Keratinocyte (primary cell): ENCODE measurements at regions not wholly inside any gene's neighbourhood (a gene's known extent, or its start where the extent isn't known, plus 50 kb on each side); places are given as distances from the start of the nearest gene placed in this dataset.

Experiments used
- DNase-seq: peaks from one replicate; pipeline ENCODE4 v3.0.0-alpha.2; 2011; ENCODE audit warnings: low read depth, missing footprints, low spot score
- FAIRE-seq: peaks from 2 replicates; lab custom pipeline; 2011; peaks lifted over from hg19 to GRCh38; lab: Jason Lieb, UNC
- H2AFZ ChIP-seq: 2 replicates; pipeline ENCODE4 v1.6.0; 2012; ENCODE audit warnings: low read length, control low read depth, inconsistent platforms; ENCODE audit not compliant: control insufficient read depth
- H3K27ac ChIP-seq: 2 replicates; pipeline ENCODE4 v1.5.1; 2011; ENCODE audit warnings: low read length; ENCODE audit not compliant: control insufficient read depth, insufficient read depth
- H3K27me3 ChIP-seq: 3 replicates; pipeline ENCODE4 v1.6.0; 2011; ENCODE audit warnings: low read length; ENCODE audit not compliant: control insufficient read depth, insufficient read depth; ENCODE audit errors: extremely low read depth
- H3K36me3 ChIP-seq, 2 experiments: 2 replicates in 1 of 2; 3 replicates in 1 of 2; pipeline ENCODE4 v1.5.1; 2011; ENCODE audit warnings: low read length in 2 of 2, mild to moderate bottlenecking in 1 of 2; ENCODE audit not compliant: control insufficient read depth in 2 of 2, insufficient read depth in 2 of 2; ENCODE audit errors: extremely low read depth in 1 of 2
- H3K4me1 ChIP-seq: 3 replicates; pipeline ENCODE4 v1.5.1; 2011; ENCODE audit warnings: low read length; ENCODE audit not compliant: control insufficient read depth, insufficient read depth; ENCODE audit errors: extremely low read depth
- H3K4me2 ChIP-seq: 3 replicates; pipeline ENCODE4 v1.6.0; 2011; ENCODE audit warnings: low read depth, low read length; ENCODE audit not compliant: control insufficient read depth, insufficient read depth; ENCODE audit errors: extremely low read depth
- H3K4me3 ChIP-seq, 3 experiments: fragments of 200-600 bp in 1 of 3; sonication (generic) in 1 of 3; 2 replicates in 2 of 3; 3 replicates in 1 of 3; pipeline ENCODE4 v1.5.1; 2011 to 2016; ENCODE audit warnings: low read length in 3 of 3, mild to moderate bottlenecking in 3 of 3, control low read depth in 2 of 3, inconsistent platforms in 1 of 3, low read depth in 1 of 3, mixed read lengths in 1 of 3, mixed run types in 1 of 3, moderate library complexity in 1 of 3; ENCODE audit not compliant: control insufficient read depth in 2 of 3, insufficient read depth in 2 of 3; ENCODE audit errors: extremely low read depth in 1 of 3
- H3K79me2 ChIP-seq: 2 replicates; pipeline ENCODE4 v1.6.0; 2012; ENCODE audit warnings: low read length; ENCODE audit not compliant: control insufficient read depth, insufficient read depth
- H3K9ac ChIP-seq: 3 replicates; pipeline ENCODE4 v1.6.0; 2011; ENCODE audit warnings: low read length; ENCODE audit not compliant: control insufficient read depth, insufficient read depth; ENCODE audit errors: extremely low read depth
- H3K9me1 ChIP-seq: 3 replicates; pipeline ENCODE4 v1.6.0; 2011; ENCODE audit warnings: low read length; ENCODE audit not compliant: control insufficient read depth, insufficient read depth; ENCODE audit errors: extremely low read depth
- H3K9me3 ChIP-seq: 2 replicates; pipeline ENCODE4 v1.5.1; 2012; ENCODE audit warnings: low read depth, low read length; ENCODE audit not compliant: control insufficient read depth
- H4K20me1 ChIP-seq: 3 replicates; pipeline ENCODE4 v1.6.0; 2011; ENCODE audit warnings: low read length; ENCODE audit not compliant: control insufficient read depth, insufficient read depth; ENCODE audit errors: extremely low read depth
- EZH2 ChIP-seq: IDR thresholded peaks from one replicate; pipeline ENCODE4 v1.6.1; 2012; ENCODE audit warnings: inconsistent platforms, mild to moderate bottlenecking, low read length, moderate library complexity
- dilution Hi-C: fragments of 300-500 bp; cut with MboI; formaldehyde crosslinking; loops from one replicate; pipeline ENCODE4 v1.7.0; 2020; ENCODE audit warnings: low sequenced_read_pairs; ENCODE audit not compliant: extremely low pct_ligation_motif_present
- TF ChIP-seq, protein P1 (sequence below), 3 experiments: IDR thresholded peaks in 1 of 3; conservative IDR thresholded peaks in 1 of 3; optimal IDR thresholded peaks in 1 of 3; 2 replicates in 2 of 3; 3 replicates in 1 of 3; pipeline versions ENCODE3 to v1.5.1; 2011; ENCODE audit warnings: low read length in 3 of 3, mild to moderate bottlenecking in 3 of 3, moderate library complexity in 2 of 3, control low read depth in 1 of 3, inconsistent platforms in 1 of 3; ENCODE audit not compliant: insufficient read depth in 2 of 3; ENCODE audit errors: extremely low read depth in 1 of 3

GRCh38 chr1:173332026-173332425, 124.9 kb upstream of the TNFSF4 start:
- no peak overlapping the region for H3K9ac ChIP-seq
- dilution Hi-C loops = no loop called here
- H3K4me2 ChIP-seq = no peak overlapping the region
- H3K36me3 ChIP-seq = no peaks in the 10 kb centered on the region
- no peaks in the 10 kb centered on the region for H3K9me3 ChIP-seq
- no peak for TF ChIP-seq EZH2
- TF ChIP-seq, protein P1, sequence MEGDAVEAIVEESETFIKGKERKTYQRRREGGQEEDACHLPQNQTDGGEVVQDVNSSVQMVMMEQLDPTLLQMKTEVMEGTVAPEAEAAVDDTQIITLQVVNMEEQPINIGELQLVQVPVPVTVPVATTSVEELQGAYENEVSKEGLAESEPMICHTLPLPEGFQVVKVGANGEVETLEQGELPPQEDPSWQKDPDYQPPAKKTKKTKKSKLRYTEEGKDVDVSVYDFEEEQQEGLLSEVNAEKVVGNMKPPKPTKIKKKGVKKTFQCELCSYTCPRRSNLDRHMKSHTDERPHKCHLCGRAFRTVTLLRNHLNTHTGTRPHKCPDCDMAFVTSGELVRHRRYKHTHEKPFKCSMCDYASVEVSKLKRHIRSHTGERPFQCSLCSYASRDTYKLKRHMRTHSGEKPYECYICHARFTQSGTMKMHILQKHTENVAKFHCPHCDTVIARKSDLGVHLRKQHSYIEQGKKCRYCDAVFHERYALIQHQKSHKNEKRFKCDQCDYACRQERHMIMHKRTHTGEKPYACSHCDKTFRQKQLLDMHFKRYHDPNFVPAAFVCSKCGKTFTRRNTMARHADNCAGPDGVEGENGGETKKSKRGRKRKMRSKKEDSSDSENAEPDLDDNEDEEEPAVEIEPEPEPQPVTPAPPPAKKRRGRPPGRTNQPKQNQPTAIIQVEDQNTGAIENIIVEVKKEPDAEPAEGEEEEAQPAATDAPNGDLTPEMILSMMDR (optimal IDR thresholded peaks at IDR 0.05 in 1 of 3, IDR thresholded peaks at IDR 0.05 in 1 of 3, conservative IDR thresholded peaks at IDR 0.05 in 1 of 3; ENCODE audit: extremely low read depth in 1 of 3, insufficient read depth in 2 of 3, low read length in 3 of 3) = no peak
- no peaks in the 10 kb centered on the region for H3K79me2 ChIP-seq
- no peak overlapping the region for H2AFZ ChIP-seq
- no peaks in the 10 kb centered on the region for H3K9me1 ChIP-seq
- no peak for FAIRE-seq
- peaks cover 7% of the 10 kb centered on the region for H3K4me1 ChIP-seq
- H3K27me3 ChIP-seq = no peaks in the 10 kb centered on the region
- DNase-seq = no peak
- H3K4me3 ChIP-seq = no peak overlapping the region
- H3K27ac ChIP-seq = no peak overlapping the region
- H4K20me1 ChIP-seq = no peaks in the 10 kb centered on the region

DNA sequence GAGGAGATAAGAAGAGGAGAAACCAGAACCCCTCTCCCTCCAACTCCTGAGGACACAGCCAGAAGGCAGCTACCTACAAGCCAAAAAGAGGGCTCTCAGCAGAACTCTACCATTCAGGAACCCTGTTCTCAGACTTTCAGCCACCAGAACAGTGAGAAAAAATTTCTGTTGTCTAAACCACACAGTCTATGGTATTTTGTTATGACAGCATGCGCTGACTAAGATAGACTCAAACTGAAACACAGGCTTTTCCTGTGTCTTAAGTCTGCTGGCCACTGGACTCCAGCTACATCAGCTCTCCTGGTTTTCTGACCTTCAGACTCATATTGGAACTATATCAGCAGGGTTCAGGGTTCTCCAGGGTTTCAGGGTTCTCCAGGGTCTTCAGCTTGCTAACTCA, 126.5 kb upstream of the TNFSF4 start:
- no peak overlapping the region for H2AFZ ChIP-seq
- no peaks in the 10 kb centered on the region for H3K9me3 ChIP-seq
- no peak overlapping the region for H3K9ac ChIP-seq
- dilution Hi-C loops = no loop called here
- no peaks in the 10 kb centered on the region for H3K36me3 ChIP-seq
- H4K20me1 ChIP-seq = no peaks in the 10 kb centered on the region
- FAIRE-seq (no peak), DNase-seq (no peak)
- H3K4me3 ChIP-seq = no peak overlapping the region
- TF ChIP-seq, protein P1 (optimal IDR thresholded peaks at IDR 0.05 in 1 of 3, IDR thresholded peaks at IDR 0.05 in 1 of 3, conservative IDR thresholded peaks at IDR 0.05 in 1 of 3; ENCODE audit: extremely low read depth in 1 of 3, insufficient read depth in 2 of 3, low read length in 3 of 3) = no peak
- no peak for TF ChIP-seq EZH2
- H3K9me1 ChIP-seq = no peaks in the 10 kb centered on the region
- H3K27me3 ChIP-seq = no peaks in the 10 kb centered on the region
- H3K4me1 ChIP-seq = peaks cover 7% of the 10 kb centered on the region
- H3K27ac ChIP-seq = no peak overlapping the region
- H3K4me2 ChIP-seq = no peak overlapping the region
- H3K79me2 ChIP-seq = no peaks in the 10 kb centered on the region
